ENCODE measurements at regions not wholly inside any gene's neighbourhood (a gene's known extent, or its start where the extent isn't known, plus 50 kb on each side); places are given as distances from the start of the nearest gene placed in this dataset.

GRCh38 chr2:14790041-14790640, 157.6 kb downstream of the LRATD1 start:
- no peak overlapping the region for H3K4me3 ChIP-seq
- no peaks in the 10 kb centered on the region for H3K79me2 ChIP-seq (replicated peaks; ENCODE audit: insufficient read depth)
- H3K4me1 Mint-ChIP-seq: no peaks in the 10 kb centered on the region
- no peaks in the 10 kb centered on the region for H3K27me3 ChIP-seq (ENCODE audit: insufficient read depth)
- H2AFZ ChIP-seq: no peak overlapping the region
- no peak overlapping the region for H3K4me3 Mint-ChIP-seq
- H3K27ac Mint-ChIP-seq: no peak overlapping the region
- H3K27me3 Mint-ChIP-seq (ENCODE audit: insufficient read depth, low read depth, poor library complexity): peaks cover 5% of the 10 kb centered on the region
- H4K20me1 ChIP-seq (replicated peaks; ENCODE audit: insufficient read depth): no peaks in the 10 kb centered on the region
- ATAC-seq: no peak
- no peaks in the 10 kb centered on the region for H3F3A ChIP-seq (replicated peaks; ENCODE audit: low read depth)
- H3K27ac ChIP-seq (ENCODE audit: low read depth): no peak overlapping the region
- no peaks in the 10 kb centered on the region for H3K9me2 ChIP-seq (ENCODE audit: insufficient read depth)
- H3K36me3 Mint-ChIP-seq (ENCODE audit: low read depth): peaks cover 22% of the 10 kb centered on the region; the same call in 2 of the 3 replicates
- no peak for TF ChIP-seq ZNF331 (CRISPR knock-in tag; IDR thresholded peaks at IDR 0.05; ENCODE audit: low read depth)
- TF ChIP-seq POLR2AphosphoS5 (IDR thresholded peaks at IDR 0.05; ENCODE audit: low read depth): no peak
- no peak for TF ChIP-seq ZNF114 (CRISPR knock-in tag; IDR thresholded peaks at IDR 0.05)
- TF ChIP-seq, protein P1, sequence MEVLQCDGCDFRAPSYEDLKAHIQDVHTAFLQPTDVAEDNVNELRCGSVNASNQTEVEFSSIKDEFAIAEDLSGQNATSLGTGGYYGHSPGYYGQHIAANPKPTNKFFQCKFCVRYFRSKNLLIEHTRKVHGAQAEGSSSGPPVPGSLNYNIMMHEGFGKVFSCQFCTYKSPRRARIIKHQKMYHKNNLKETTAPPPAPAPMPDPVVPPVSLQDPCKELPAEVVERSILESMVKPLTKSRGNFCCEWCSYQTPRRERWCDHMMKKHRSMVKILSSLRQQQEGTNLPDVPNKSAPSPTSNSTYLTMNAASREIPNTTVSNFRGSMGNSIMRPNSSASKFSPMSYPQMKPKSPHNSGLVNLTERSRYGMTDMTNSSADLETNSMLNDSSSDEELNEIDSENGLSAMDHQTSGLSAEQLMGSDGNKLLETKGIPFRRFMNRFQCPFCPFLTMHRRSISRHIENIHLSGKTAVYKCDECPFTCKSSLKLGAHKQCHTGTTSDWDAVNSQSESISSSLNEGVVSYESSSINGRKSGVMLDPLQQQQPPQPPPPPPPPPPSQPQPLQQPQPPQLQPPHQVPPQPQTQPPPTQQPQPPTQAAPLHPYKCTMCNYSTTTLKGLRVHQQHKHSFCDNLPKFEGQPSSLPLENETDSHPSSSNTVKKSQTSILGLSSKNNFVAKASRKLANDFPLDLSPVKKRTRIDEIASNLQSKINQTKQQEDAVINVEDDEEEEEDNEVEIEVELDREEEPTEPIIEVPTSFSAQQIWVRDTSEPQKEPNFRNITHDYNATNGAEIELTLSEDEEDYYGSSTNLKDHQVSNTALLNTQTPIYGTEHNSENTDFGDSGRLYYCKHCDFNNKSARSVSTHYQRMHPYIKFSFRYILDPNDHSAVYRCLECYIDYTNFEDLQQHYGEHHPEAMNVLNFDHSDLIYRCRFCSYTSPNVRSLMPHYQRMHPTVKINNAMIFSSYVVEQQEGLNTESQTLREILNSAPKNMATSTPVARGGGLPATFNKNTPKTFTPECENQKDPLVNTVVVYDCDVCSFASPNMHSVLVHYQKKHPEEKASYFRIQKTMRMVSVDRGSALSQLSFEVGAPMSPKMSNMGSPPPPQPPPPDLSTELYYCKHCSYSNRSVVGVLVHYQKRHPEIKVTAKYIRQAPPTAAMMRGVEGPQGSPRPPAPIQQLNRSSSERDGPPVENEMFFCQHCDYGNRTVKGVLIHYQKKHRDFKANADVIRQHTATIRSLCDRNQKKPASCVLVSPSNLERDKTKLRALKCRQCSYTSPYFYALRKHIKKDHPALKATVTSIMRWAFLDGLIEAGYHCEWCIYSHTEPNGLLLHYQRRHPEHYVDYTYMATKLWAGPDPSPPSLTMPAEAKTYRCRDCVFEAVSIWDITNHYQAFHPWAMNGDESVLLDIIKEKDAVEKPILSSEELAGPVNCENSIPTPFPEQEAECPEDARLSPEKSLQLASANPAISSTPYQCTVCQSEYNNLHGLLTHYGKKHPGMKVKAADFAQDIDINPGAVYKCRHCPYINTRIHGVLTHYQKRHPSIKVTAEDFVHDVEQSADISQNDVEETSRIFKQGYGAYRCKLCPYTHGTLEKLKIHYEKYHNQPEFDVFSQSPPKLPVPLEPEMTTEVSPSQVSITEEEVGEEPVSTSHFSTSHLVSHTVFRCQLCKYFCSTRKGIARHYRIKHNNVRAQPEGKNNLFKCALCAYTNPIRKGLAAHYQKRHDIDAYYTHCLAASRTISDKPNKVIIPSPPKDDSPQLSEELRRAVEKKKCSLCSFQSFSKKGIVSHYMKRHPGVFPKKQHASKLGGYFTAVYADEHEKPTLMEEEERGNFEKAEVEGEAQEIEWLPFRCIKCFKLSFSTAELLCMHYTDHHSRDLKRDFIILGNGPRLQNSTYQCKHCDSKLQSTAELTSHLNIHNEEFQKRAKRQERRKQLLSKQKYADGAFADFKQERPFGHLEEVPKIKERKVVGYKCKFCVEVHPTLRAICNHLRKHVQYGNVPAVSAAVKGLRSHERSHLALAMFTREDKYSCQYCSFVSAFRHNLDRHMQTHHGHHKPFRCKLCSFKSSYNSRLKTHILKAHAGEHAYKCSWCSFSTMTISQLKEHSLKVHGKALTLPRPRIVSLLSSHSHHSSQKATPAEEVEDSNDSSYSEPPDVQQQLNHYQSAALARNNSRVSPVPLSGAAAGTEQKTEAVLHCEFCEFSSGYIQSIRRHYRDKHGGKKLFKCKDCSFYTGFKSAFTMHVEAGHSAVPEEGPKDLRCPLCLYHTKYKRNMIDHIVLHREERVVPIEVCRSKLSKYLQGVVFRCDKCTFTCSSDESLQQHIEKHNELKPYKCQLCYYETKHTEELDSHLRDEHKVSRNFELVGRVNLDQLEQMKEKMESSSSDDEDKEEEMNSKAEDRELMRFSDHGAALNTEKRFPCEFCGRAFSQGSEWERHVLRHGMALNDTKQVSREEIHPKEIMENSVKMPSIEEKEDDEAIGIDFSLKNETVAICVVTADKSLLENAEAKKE (CRISPR knock-in tag; IDR thresholded peaks at IDR 0.05): no peak
- H3K4me2 ChIP-seq: no peak overlapping the region
- DNase-seq (ENCODE audit: low spot score): no peak
- no peaks in the 10 kb centered on the region for H3K36me3 ChIP-seq (ENCODE audit: insufficient read depth)
- H3K9me3 Mint-ChIP-seq: peaks cover 38% of the 10 kb centered on the region
- H3K4me1 ChIP-seq (ENCODE audit: insufficient read depth): no peaks in the 10 kb centered on the region

- H3K4me1 Mint-ChIP-seq: no peaks in the 10 kb centered on the region
- TF ChIP-seq, protein P2, sequence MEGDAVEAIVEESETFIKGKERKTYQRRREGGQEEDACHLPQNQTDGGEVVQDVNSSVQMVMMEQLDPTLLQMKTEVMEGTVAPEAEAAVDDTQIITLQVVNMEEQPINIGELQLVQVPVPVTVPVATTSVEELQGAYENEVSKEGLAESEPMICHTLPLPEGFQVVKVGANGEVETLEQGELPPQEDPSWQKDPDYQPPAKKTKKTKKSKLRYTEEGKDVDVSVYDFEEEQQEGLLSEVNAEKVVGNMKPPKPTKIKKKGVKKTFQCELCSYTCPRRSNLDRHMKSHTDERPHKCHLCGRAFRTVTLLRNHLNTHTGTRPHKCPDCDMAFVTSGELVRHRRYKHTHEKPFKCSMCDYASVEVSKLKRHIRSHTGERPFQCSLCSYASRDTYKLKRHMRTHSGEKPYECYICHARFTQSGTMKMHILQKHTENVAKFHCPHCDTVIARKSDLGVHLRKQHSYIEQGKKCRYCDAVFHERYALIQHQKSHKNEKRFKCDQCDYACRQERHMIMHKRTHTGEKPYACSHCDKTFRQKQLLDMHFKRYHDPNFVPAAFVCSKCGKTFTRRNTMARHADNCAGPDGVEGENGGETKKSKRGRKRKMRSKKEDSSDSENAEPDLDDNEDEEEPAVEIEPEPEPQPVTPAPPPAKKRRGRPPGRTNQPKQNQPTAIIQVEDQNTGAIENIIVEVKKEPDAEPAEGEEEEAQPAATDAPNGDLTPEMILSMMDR (conservative IDR thresholded peaks at IDR 0.05; ENCODE audit: low read depth in 2 of 2): no peak
Measured at GRCh38 chr2:14803994-14804393, 171.5 kb downstream of the LRATD1 start.

More at GRCh38 chr2:14803994-14804393, 171.5 kb downstream of the LRATD1 start:
- H3K9me3 Mint-ChIP-seq: peaks cover 21% of the 10 kb centered on the region
- DNase-seq (ENCODE audit: low spot score) (no peak), ATAC-seq (no peak)
- Histone ChIP-seq H3K9me2 (ENCODE audit: insufficient read depth) (no peaks in the 10 kb centered on the region), H3K79me2 (replicated peaks; ENCODE audit: insufficient read depth) (no peaks in the 10 kb centered on the region), H2AFZ (no peak overlapping the region), H4K20me1 (replicated peaks; ENCODE audit: insufficient read depth) (no peaks in the 10 kb centered on the region), H3K4me1 (ENCODE audit: insufficient read depth) (no peaks in the 10 kb centered on the region), H3F3A (replicated peaks; ENCODE audit: low read depth) (no peaks in the 10 kb centered on the region), H3K4me2 (no peak overlapping the region), H3K27ac (ENCODE audit: low read depth) (no peak overlapping the region), H3K4me3 (no peak overlapping the region), H3K27me3 (ENCODE audit: insufficient read depth) (no peaks in the 10 kb centered on the region), H3K36me3 (ENCODE audit: insufficient read depth) (no peaks in the 10 kb centered on the region)
- no peak overlapping the region for H3K27ac Mint-ChIP-seq
- H3K36me3 Mint-ChIP-seq (ENCODE audit: low read depth): peaks cover 9% of the 10 kb centered on the region; the same call in 1 of the 3 replicates
- no peaks in the 10 kb centered on the region for H3K27me3 Mint-ChIP-seq (ENCODE audit: insufficient read depth, low read depth, poor library complexity)
- H3K4me3 Mint-ChIP-seq: no peak overlapping the region

Data from GM23338 (cell line).